ENCODE measurements at regions not wholly inside any gene's neighbourhood (a gene's known extent, or its start where the extent isn't known, plus 50 kb on each side); places are given as distances from the start of the nearest gene placed in this dataset.

- H3K79me2 ChIP-seq (ENCODE audit: insufficient read depth, low read length) = no peaks in the 10 kb centered on the region
- no peak for TF ChIP-seq CTCF (IDR thresholded peaks at IDR 0.05)
- H3K9me3 ChIP-seq (replicated peaks in 1 of 2; ENCODE audit: control insufficient read depth in 1 of 2, insufficient read depth in 1 of 2, low read length in 2 of 2) = peaks cover 0 to 15% of the 10 kb centered on the region in 2 donors
- Mint-ChIP-seq H3K36me3 (no peaks in the 10 kb centered on the region), H3K27ac (no peak overlapping the region), H3K4me1 (no peaks in the 10 kb centered on the region), H3K27me3 (ENCODE audit: low read depth in 3 of 3) (peaks cover 0 to 4% (median 2%) of the 10 kb centered on the region in 3 donors), H3K9me3 (peaks cover 0 to 6% (median 4%) of the 10 kb centered on the region in 7 donors), H3K4me3 (no peak overlapping the region)
- no peak overlapping the region for H3K4me2 ChIP-seq (replicated peaks; ENCODE audit: extremely low read depth, low read length, poor library complexity, severe bottlenecking)
- H4K20me1 ChIP-seq (ENCODE audit: insufficient read depth, low read length) = no peaks in the 10 kb centered on the region
- 76% methylated on average over 4 of the region's 6 CpGs for WGBS (ENCODE audit: insufficient coverage)
- no peak overlapping the region for H3K27ac ChIP-seq (ENCODE audit: low read depth in 1 of 2, low read length in 2 of 2)
- H3K4me1 ChIP-seq (ENCODE audit: control insufficient read depth in 1 of 2, insufficient read depth in 2 of 2, low read length in 2 of 2) = no peaks in the 10 kb centered on the region
- no peaks in the 10 kb centered on the region for H3K27me3 ChIP-seq (ENCODE audit: control insufficient read depth in 2 of 2, insufficient read depth in 2 of 2, low read length in 2 of 2)
- intact Hi-C loops (cut with micrococcal nuclease) = no loop called here
- H3K36me3 ChIP-seq (replicated peaks in 1 of 2; ENCODE audit: control insufficient read depth in 1 of 2, insufficient read depth in 2 of 2, low read length in 2 of 2) = no peaks in the 10 kb centered on the region
- H2AFZ ChIP-seq (ENCODE audit: insufficient read depth, low read depth, low read length, poor library complexity, severe bottlenecking) = no peak overlapping the region
- DNase-seq = no peak
- no peak overlapping the region for H3K4me3 ChIP-seq (replicated peaks in 1 of 3; ENCODE audit: low read depth in 2 of 3, low read length in 3 of 3)
- H3K9ac ChIP-seq (ENCODE audit: insufficient read depth, low read length, poor library complexity, severe bottlenecking) = no peak overlapping the region
Measured at GRCh38 chr18:71899183-71899582, 645.0 kb downstream of the CBLN2 start.

DNA sequence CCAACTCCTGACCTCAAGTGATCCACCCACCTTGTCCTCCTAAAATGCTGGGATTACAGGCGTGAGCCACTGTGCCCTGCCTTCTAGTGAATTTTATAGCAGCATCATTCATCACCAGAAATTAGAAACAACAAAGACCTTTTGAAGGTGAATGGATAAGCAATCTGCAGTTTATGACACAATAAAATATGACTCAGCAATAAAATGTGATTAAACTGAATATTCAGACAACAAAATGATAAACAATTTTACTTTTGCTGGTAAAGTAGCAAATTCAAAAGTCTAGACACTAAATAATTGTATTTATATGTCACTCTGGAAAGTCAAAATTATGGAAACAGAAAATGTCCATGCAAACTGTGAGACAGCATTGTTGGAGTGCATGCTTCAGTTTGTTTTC lies 656.6 kb downstream of the CBLN2 start:
- no peak overlapping the region for H3K9ac ChIP-seq (ENCODE audit: insufficient read depth, low read length, poor library complexity, severe bottlenecking)
- no peak for TF ChIP-seq CTCF (IDR thresholded peaks at IDR 0.05)
- intact Hi-C loops (cut with micrococcal nuclease) = no loop called here
- DNase-seq = no peak
- no peaks in the 10 kb centered on the region for H3K4me1 ChIP-seq (ENCODE audit: control insufficient read depth in 1 of 2, insufficient read depth in 2 of 2, low read length in 2 of 2)
- H3K36me3 ChIP-seq (replicated peaks in 1 of 2; ENCODE audit: control insufficient read depth in 1 of 2, insufficient read depth in 2 of 2, low read length in 2 of 2) = no peaks in the 10 kb centered on the region
- no peaks in the 10 kb centered on the region for H3K4me1 Mint-ChIP-seq
- H2AFZ ChIP-seq (ENCODE audit: insufficient read depth, low read depth, low read length, poor library complexity, severe bottlenecking) = no peak overlapping the region
- H3K27ac ChIP-seq (ENCODE audit: low read depth in 1 of 2, low read length in 2 of 2) = no peak overlapping the region
- H3K4me3 Mint-ChIP-seq = no peak overlapping the region
- H3K27me3 Mint-ChIP-seq (ENCODE audit: low read depth in 3 of 3) = no peaks in the 10 kb centered on the region
- H3K36me3 Mint-ChIP-seq = no peaks in the 10 kb centered on the region
- H3K27ac Mint-ChIP-seq = no peak overlapping the region
- no peak overlapping the region for H3K4me2 ChIP-seq (replicated peaks; ENCODE audit: extremely low read depth, low read length, poor library complexity, severe bottlenecking)
- no peaks in the 10 kb centered on the region for H3K79me2 ChIP-seq (ENCODE audit: insufficient read depth, low read length)
- WGBS (ENCODE audit: insufficient coverage) = no CpG with 5 or more reads among the region's 1 CpG
- no peaks in the 10 kb centered on the region for H3K27me3 ChIP-seq (ENCODE audit: control insufficient read depth in 2 of 2, insufficient read depth in 2 of 2, low read length in 2 of 2)
- H3K9me3 Mint-ChIP-seq = peaks cover 0 to 2% (median 0%) of the 10 kb centered on the region in 7 donors
- no peaks in the 10 kb centered on the region for H3K9me3 ChIP-seq (replicated peaks in 1 of 2; ENCODE audit: control insufficient read depth in 1 of 2, insufficient read depth in 1 of 2, low read length in 2 of 2)
- H4K20me1 ChIP-seq (ENCODE audit: insufficient read depth, low read length) = no peaks in the 10 kb centered on the region
- no peak overlapping the region for H3K4me3 ChIP-seq (replicated peaks in 1 of 3; ENCODE audit: low read depth in 2 of 3, low read length in 3 of 3)

All from CD14-positive monocyte (primary cell).